Activated T-cell treated with anti-CD3 and anti-CD28 coated beads, Interleukin-2, amount 50 U/mL, for 72 hours (primary cell): ENCODE measurements at regions not wholly inside any gene's neighbourhood (a gene's known extent, or its start where the extent isn't known, plus 50 kb on each side); places are given as distances from the start of the nearest gene placed in this dataset.

Experiments
- ATAC-seq, 2 donors: fragments of 150-1000 bp; cut with Tn5 transposase; replicated peaks in 1 of 2; 2 replicates each; pipeline ENCODE4 v1.10.0; 2021; ENCODE audit warnings: moderate library complexity in 2 of 2, mild to moderate bottlenecking in 1 of 2
- DNase-seq, 2 donors: peaks; one replicate each; pipeline ENCODE4 v3.0.0; 2021 to 2022; ENCODE audit warnings: mixed read lengths in 1 of 2
- H3K27ac Mint-ChIP-seq: one replicate; pipeline ENCODE4 v1.8.0; 2022; ENCODE audit warnings: mild to moderate bottlenecking, moderate library complexity, mixed read lengths
- H3K27me3 Mint-ChIP-seq: one replicate; pipeline ENCODE4 v1.8.0; 2022; ENCODE audit warnings: low read depth, mixed read lengths
- H3K36me3 Mint-ChIP-seq, 2 donors: one replicate each; pipeline ENCODE4 v1.8.0; 2022; ENCODE audit warnings: mixed read lengths in 2 of 2, mild to moderate bottlenecking in 1 of 2; ENCODE audit not compliant: insufficient read depth in 2 of 2
- H3K4me1 Mint-ChIP-seq: one replicate; pipeline ENCODE4 v1.8.0; 2022; ENCODE audit warnings: low read depth, mixed read lengths
- H3K4me3 Mint-ChIP-seq, 2 donors: one replicate each; pipeline ENCODE4 v1.8.0; 2022; ENCODE audit warnings: mild to moderate bottlenecking in 2 of 2, mixed read lengths in 2 of 2, moderate library complexity in 2 of 2
- H3K9me3 Mint-ChIP-seq, 2 donors: one replicate each; pipeline ENCODE4 v1.8.0; 2022; ENCODE audit warnings: mixed read lengths in 2 of 2

DNA sequence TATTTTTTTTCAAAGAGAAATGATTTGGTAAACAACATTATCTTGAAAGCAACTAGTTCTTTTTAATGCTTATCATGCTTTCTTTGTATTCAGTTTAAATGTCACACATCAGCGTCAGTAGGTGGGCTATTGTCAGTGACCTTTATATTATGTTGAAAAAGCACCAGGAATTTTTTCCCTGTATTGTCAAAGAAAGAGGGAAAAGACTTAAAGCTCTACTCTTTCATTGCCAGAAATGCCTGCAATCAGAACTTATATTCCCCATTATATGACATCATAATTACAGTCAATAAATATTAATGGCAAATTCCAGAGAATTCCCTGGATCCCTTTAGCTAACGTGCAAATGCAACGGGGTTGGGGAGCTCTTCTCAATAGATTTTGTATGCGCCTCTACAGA, 353.9 kb downstream of the CDH2 start:
- H3K9me3 Mint-ChIP-seq, result peaks cover 8 to 14% of the 10 kb centered on the region in 2 donors
- DNase-seq, result no peak
- no peak overlapping the region for H3K27ac Mint-ChIP-seq
- H3K36me3 Mint-ChIP-seq, result peaks cover 0 to 2% of the 10 kb centered on the region in 2 donors
- no peak for ATAC-seq
- no peaks in the 10 kb centered on the region for H3K4me1 Mint-ChIP-seq
- no peak overlapping the region for H3K4me3 Mint-ChIP-seq
- no peaks in the 10 kb centered on the region for H3K27me3 Mint-ChIP-seq

DNA sequence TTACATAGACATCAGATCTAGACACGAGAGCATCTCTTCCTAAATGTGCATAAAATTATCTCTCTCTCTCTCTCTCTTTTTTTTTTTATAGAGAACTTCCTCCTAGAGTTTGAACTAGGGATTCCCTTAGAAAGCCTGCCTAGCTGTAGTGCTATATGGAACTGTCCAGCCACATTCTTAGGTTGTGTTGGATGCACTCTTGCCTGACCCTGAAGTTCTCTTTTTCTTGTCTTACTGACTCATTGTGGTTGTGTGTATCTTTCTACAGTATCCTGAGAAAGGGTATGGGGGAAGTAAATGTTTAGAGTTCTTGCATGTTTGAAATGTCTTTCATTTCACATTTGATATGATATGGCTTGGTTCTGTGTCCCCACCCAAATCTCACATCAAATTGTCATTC, 368.2 kb downstream of the CDH2 start:
- Mint-ChIP-seq H3K4me3 (no peak overlapping the region), H3K9me3 (peaks cover 2 to 7% of the 10 kb centered on the region in 2 donors), H3K27me3 (no peaks in the 10 kb centered on the region), H3K27ac (no peak overlapping the region), H3K4me1 (no peaks in the 10 kb centered on the region), H3K36me3 (no peaks in the 10 kb centered on the region)
- DNase-seq (no peak), ATAC-seq (no peak)

DNA sequence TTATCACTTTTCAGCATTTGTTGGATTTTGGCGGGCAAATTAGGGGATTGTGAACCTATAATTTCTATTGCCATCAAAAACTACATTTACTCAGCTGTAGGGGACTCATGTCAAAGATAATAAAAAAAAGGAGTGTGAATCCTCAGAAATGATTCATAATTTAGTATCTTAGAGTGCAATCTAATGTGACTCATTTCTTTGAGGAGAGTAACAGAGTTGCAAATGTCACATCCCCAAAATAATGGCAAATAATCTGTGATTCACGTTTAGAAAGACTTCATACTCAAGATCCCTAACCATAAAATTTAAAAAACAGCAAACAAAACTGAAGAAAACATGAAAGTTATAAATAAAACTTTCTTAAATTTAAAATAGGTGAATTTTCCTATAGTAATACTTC, 373.0 kb downstream of the CDH2 start:
- peaks cover 6% of the 10 kb centered on the region in 2 donors for H3K9me3 Mint-ChIP-seq
- no peak overlapping the region for H3K27ac Mint-ChIP-seq
- H3K4me3 Mint-ChIP-seq, result no peak overlapping the region
- DNase-seq, result no peak
- no peaks in the 10 kb centered on the region for H3K27me3 Mint-ChIP-seq
- no peaks in the 10 kb centered on the region for H3K36me3 Mint-ChIP-seq
- no peak for ATAC-seq
- H3K4me1 Mint-ChIP-seq, result no peaks in the 10 kb centered on the region

DNA sequence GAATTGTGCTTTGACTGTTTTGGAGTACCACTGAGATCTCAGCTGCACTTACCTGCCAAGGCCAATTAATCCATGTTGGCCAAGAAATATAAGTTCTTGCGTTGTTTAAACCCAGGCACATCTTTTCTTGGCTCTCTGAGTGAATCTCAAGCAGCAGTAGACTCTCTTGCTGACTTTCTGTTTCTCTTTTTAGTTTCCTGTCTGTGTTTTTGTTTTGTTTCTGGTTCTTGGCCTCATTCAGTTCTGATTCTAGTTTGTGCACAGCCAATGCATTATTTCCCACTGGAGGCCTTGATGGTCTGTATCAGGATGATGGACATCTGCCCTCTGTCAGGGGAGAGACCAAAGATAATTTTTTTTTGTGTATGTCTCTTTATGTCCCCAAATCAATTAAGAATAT, 379.4 kb downstream of the CDH2 start:
- Mint-ChIP-seq H3K27me3 (no peaks in the 10 kb centered on the region), H3K9me3 (peaks cover 4 to 9% of the 10 kb centered on the region in 2 donors), H3K4me3 (no peak overlapping the region), H3K36me3 (no peaks in the 10 kb centered on the region), H3K27ac (no peak overlapping the region), H3K4me1 (no peaks in the 10 kb centered on the region)
- ATAC-seq (no peak), DNase-seq (no peak)

DNA sequence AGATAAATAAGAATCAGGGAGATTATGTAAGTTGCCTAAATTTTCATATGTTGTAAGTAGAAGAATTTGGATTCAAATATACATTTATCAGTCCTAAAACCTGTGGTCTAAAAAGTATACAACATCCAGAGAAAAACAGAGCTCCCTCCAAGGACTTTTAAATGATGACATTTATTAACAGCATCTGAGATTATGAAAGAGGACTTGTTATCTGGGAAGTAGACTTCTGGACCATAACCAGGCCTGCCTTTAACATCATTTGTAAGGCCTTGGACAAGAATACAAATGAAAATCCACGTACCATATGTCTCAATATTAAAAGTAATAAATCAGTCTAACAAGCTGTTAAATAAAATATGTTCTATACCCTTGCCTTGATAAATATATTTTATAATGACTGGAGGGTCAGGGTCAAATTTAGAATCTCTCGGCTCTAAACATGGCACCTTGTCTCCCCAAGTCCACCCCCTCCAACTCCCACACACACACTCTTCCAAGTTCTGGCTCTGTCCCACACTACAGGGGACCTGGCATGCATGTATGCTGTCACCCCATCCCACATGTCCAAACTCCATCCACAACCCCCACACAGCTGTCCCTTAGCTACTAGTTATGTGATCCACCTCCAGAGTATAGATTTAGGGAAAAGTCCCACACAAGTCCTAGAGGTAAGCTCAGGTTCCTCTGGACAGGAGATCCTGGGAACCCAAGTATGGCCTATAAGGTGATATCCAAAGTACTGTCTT, 382.6 kb downstream of the CDH2 start:
- Mint-ChIP-seq H3K9me3 (peaks cover 0 to 6% of the 10 kb centered on the region in 2 donors), H3K27ac (no peak overlapping the region), H3K4me1 (no peaks in the 10 kb centered on the region), H3K4me3 (no peak overlapping the region), H3K27me3 (no peaks in the 10 kb centered on the region), H3K36me3 (no peaks in the 10 kb centered on the region)
- ATAC-seq, result no peak
- DNase-seq, result no peak

DNA sequence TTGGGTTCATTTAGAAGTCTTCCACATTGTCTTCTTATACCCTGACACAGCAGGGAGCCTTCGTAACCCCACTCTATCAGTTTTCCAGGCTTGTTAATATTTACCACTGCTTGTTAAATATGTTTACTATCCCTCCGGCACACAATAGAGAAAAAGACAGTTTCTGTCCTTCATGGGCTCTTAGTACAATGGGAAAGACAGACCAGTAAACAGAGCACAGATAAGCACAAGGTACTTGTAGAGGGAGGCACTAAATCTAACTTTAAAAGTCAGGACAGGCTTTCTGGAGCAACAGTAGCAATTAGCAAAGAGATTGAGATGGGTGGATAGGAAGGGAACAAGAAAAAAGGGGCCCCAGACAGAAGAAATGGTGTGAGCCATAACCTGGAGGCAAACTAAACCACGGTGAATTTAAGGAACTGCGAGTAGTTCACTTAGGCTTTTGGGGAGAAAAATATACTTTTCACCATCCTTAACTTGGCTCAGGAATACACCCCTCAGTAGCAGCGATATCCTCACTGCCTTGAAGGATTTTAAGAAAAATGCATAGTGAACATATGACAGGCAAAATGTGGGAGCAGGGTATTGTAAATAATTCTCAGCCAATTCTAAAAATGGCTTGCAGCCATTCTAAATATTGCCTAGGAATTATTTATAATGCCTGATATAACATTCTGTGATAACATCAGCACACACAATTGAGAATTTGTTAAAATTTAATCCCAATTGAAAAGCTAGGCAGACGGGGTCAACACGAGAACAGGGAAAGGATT, 383.7 kb downstream of the CDH2 start:
- Mint-ChIP-seq H3K36me3 (no peaks in the 10 kb centered on the region), H3K27me3 (no peaks in the 10 kb centered on the region), H3K4me3 (no peak overlapping the region), H3K27ac (no peak overlapping the region), H3K4me1 (no peaks in the 10 kb centered on the region), H3K9me3 (peaks cover 0 to 6% of the 10 kb centered on the region in 2 donors)
- DNase-seq, result no peak
- no peak for ATAC-seq

DNA sequence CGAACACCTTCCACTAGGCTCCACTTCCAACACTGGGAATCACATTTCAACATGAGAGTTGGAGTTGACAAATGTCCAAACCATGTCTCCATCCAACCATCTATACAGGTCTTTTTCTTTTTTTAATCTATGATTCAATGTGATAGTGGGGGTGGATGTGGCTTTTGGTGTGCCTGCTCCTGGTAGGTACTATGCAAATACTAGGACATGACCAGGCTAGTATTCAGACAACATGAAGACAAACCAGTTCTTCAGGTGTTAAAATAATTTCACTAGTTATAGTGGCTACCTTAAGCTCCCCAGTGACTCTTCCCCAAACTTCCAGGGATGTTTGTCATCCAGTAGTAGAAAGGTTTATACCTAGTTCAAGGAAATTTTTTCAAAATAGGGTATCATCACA, 387.5 kb downstream of the CDH2 start:
- Mint-ChIP-seq H3K27me3 (no peaks in the 10 kb centered on the region), H3K4me3 (no peak overlapping the region), H3K27ac (no peak overlapping the region), H3K4me1 (no peaks in the 10 kb centered on the region), H3K9me3 (peaks cover 6 to 11% of the 10 kb centered on the region in 2 donors), H3K36me3 (no peaks in the 10 kb centered on the region)
- DNase-seq, result no peak
- no peak for ATAC-seq

DNA sequence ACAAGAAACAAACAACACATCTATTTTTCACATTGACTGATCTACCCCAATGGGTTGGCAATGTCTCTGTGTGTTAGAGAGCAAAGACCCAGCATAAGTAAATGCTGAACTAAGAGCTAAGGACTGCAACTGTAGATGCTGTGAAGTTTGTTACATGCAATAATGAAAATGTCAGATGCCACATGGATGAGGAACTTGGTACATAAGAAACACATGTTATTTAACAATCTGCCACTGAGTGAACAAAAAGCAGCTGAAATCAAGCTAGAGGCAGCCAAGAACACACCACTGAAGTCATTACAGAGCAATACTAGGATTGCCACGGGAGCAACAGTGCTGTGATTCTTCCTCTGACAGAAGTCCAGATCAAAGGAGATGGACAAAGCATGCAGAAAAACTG, 389.4 kb downstream of the CDH2 start:
- ATAC-seq, result no peak

DNA sequence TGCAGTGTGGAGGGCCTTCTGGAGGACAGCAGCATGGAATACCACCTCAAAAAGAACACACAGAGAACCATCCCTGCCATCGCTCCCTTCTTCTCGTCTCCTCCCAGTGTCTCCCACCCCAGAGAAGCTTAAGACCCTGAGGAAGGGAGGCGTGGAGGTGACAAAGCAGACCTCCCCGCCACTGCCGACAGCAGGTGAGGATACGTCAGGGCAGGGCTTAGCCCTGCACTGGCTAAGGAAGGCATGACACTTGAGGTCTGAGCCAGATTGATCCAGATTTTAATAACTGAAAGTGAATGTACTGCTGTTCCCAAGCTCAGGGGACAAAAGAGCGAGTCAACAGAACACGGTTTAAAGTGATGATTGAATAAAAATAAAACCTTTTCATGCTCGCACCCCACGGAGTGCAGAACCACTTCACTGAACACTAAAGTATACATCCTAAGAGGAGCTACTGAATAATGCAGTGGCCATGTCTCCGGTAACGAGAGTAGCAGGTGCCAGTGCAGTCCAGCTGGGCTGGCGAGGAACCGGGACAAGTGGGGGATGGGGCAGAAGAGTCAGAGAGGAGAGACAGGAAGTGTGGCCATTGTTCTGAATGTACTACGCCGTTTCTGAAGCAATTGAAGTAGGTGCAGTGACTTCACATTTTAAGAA, 391.0 kb downstream of the CDH2 start:
- ATAC-seq (no peak), DNase-seq (no peak)
- Mint-ChIP-seq H3K27ac (no peak overlapping the region), H3K27me3 (no peaks in the 10 kb centered on the region), H3K4me3 (no peak overlapping the region), H3K9me3 (peaks cover 5 to 11% of the 10 kb centered on the region in 2 donors), H3K36me3 (no peaks in the 10 kb centered on the region), H3K4me1 (no peaks in the 10 kb centered on the region)

More for the DNA sequence above, 389.4 kb downstream of the CDH2 start:
- Mint-ChIP-seq H3K9me3 (peaks cover 4 to 11% of the 10 kb centered on the region in 2 donors), H3K27ac (no peak overlapping the region), H3K4me3 (no peak overlapping the region), H3K27me3 (no peaks in the 10 kb centered on the region), H3K4me1 (no peaks in the 10 kb centered on the region), H3K36me3 (no peaks in the 10 kb centered on the region)
- no peak for DNase-seq

DNA sequence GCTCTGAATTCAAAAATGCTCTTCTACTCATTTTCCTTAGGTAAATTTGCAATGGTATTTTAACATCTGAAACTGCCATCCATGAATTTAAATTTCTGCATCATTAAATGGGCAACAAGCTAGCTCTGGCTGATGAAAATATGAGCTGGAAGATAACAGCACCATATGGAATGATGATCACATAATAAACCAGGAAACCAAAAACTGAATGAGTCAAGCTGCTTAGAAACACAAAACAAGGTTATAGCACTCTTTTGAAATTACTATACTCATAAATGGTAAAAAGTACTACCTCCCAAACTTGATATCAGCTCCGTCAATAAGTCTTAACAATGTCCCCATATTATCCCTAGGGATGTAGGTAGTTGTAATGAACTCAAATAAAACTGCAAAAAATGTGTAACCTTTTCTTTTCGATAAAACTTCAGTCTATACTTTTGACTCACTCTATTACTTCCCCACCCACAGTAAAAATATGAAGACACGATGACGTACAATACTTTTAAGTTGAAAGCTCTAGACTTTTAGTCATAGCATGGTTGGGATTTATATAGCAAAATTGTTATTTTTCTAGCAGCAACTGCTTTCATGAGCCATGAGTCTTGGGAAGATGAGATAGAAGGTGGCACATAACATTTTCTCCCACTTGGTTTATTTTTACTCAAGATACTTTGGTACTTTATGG, 396.7 kb downstream of the CDH2 start:
- Mint-ChIP-seq H3K27ac (no peak overlapping the region), H3K4me1 (no peaks in the 10 kb centered on the region), H3K4me3 (no peak overlapping the region), H3K9me3 (peaks cover 4% of the 10 kb centered on the region in 2 donors), H3K27me3 (no peaks in the 10 kb centered on the region), H3K36me3 (no peaks in the 10 kb centered on the region)
- DNase-seq (no peak), ATAC-seq (no peak)

DNA sequence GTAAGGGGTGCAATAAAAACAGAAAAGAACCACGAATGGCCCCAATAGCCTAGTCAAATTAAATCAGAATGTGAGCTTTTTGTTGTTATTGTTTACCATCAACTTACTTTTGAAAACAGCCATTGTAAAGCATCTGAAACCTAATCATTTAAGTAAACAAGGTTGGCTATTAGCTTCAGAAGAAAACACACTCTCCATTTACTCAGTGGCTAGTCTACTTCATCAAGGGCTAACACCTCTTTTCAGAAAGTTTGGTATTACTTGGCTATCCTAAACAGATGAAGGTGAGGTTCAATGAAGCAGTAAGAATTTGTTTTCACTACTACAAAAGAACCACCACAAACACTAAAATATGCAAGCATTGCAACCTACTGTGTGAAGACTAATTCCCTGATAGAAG, 398.0 kb downstream of the CDH2 start:
- Mint-ChIP-seq H3K36me3 (no peaks in the 10 kb centered on the region), H3K4me1 (no peaks in the 10 kb centered on the region), H3K4me3 (no peak overlapping the region), H3K27ac (no peak overlapping the region), H3K9me3 (peaks cover 7% of the 10 kb centered on the region in 2 donors), H3K27me3 (no peaks in the 10 kb centered on the region)
- ATAC-seq (no peak), DNase-seq (no peak)

DNA sequence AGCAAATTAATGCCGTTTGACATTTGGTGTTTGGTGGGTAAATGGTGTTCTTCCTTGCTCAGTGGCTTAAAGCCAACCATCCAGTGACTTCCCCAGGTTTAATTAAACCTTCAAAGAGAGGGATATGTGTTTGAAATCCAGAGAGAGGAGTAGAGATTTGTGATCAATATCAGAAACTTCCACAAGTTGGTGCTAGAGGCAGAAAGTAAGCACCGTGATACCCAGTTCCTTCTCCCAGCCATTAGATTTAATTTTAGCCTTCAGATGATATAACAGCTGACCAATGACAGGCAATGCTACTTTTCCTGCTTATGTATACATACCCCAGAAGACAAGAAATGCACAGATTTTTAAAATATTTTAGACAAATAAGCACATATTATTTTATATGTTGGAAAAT, 398.5 kb downstream of the CDH2 start:
- ATAC-seq, result no peak
- Mint-ChIP-seq H3K4me3 (no peak overlapping the region), H3K9me3 (peaks cover 7% of the 10 kb centered on the region in 2 donors), H3K27ac (no peak overlapping the region), H3K27me3 (no peaks in the 10 kb centered on the region), H3K36me3 (no peaks in the 10 kb centered on the region), H3K4me1 (no peaks in the 10 kb centered on the region)
- no peak for DNase-seq

DNA sequence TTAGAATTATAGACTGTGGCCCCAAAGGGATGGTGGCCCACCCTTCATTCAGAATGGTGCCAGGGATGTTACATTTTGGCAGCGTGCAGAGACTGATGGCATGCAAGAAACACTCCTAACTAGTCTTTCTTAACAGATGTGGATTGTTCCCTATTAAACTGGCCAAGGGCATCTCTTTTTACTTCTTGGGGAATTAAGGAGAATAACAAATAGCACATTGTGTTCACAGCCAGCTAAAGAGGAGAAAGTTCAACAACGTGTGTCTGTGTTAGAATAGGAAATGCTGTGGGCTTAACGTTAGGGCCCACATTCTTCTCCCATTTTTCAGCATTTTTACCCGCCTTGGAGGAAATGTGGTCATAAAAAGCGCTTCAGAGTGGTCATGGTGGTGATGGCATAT, 404.8 kb downstream of the CDH2 start:
- no peaks in the 10 kb centered on the region for H3K36me3 Mint-ChIP-seq
- H3K27ac Mint-ChIP-seq, result no peak overlapping the region
- H3K4me3 Mint-ChIP-seq, result no peak overlapping the region
- peaks cover 4 to 9% of the 10 kb centered on the region in 2 donors for H3K9me3 Mint-ChIP-seq
- ATAC-seq (no peak), DNase-seq (no peak)
- no peaks in the 10 kb centered on the region for H3K4me1 Mint-ChIP-seq
- no peaks in the 10 kb centered on the region for H3K27me3 Mint-ChIP-seq
